ENCODE measurements at regions not wholly inside any gene's neighbourhood (a gene's known extent, or its start where the extent isn't known, plus 50 kb on each side); places are given as distances from the start of the nearest gene placed in this dataset.

DNA sequence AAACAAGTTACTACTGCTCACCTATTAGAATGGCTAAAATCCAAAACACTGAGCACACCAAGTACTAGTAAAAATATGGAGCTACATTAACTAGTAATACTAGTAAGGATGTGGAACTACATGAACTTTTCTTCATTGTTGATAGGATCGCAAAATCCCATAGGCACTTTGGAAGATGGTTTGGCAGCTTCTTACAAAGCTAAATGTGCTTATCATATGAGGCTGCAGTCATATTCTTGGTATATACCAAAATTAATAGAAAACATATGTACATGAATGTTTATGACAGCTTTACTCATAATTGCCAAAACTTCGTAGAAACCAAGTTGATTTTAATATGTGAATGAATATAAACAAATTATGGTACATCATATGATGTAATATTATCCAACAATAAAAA is 366.8 kb upstream of the KCNMB2 start:
- TF ChIP-seq POLR2A (IDR thresholded peaks at IDR 0.05): no peak
- TF ChIP-seq, protein P1, sequence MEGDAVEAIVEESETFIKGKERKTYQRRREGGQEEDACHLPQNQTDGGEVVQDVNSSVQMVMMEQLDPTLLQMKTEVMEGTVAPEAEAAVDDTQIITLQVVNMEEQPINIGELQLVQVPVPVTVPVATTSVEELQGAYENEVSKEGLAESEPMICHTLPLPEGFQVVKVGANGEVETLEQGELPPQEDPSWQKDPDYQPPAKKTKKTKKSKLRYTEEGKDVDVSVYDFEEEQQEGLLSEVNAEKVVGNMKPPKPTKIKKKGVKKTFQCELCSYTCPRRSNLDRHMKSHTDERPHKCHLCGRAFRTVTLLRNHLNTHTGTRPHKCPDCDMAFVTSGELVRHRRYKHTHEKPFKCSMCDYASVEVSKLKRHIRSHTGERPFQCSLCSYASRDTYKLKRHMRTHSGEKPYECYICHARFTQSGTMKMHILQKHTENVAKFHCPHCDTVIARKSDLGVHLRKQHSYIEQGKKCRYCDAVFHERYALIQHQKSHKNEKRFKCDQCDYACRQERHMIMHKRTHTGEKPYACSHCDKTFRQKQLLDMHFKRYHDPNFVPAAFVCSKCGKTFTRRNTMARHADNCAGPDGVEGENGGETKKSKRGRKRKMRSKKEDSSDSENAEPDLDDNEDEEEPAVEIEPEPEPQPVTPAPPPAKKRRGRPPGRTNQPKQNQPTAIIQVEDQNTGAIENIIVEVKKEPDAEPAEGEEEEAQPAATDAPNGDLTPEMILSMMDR (IDR thresholded peaks at IDR 0.05 in 4 of 5, conservative IDR thresholded peaks at IDR 0.05 in 1 of 5): no peak
- H3K9me3 ChIP-seq: no peaks in the 10 kb centered on the region
- no peak for ATAC-seq
- H3K27ac ChIP-seq: no peak overlapping the region
- no peaks in the 10 kb centered on the region for H3K27me3 ChIP-seq
- in situ Hi-C loops (cut with MboI; ENCODE audit: low sequenced_read_pairs in 4 of 4): no loop called here
- H3K36me3 ChIP-seq: no peaks in the 10 kb centered on the region
- no peak for DNase-seq
- H3K4me1 ChIP-seq: peaks cover 15 to 16% of the 10 kb centered on the region in 2 donors
- H3K4me3 ChIP-seq: no peak overlapping the region
- intact Hi-C loops (cut with DNase I; ENCODE audit: low total_unique reads): no loop called here

DNA sequence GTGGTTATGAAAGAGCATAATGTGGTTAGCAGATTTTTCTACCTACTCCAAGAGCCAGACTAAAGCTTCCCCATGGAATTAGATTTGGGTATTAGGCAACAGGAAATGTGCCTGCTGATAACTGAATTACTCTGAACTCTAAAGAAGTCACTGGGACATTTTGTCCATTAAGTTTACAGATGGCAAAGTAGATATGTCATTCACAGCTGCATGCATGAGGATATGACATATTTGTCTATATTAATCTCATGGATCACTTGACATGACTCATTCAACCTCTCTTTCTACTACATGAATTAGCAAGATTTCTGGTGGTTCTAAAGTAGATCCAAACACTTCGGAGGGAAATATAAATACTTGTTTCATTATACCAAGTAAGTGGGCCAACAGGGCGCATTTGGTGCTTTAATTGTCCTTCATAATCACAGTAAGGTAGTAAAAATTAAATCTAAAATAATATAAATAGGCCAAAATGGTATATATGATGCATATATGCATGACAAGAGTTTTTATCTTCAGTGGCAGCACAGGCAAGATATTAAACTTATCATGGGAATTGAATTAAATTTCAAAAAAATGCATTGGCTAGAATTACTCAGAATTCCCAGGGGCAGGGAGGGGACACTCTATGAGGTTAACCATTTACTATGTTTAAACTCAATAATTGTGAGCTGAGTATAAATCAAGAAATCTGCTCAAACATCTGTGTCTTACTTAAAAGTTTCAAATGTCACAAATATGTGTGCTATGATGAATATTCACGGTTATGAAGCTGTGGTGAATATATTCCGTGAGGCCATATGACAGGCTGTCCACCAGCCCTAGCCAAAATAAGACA is 365.3 kb upstream of the KCNMB2 start:
- no peaks in the 10 kb centered on the region for H3K36me3 ChIP-seq
- DNase-seq: peak in 1 of 2 donors; percentile 23
- peak overlapping the region; percentile 51 to 73 (median 56) for H3K27ac ChIP-seq
- H3K9me3 ChIP-seq: no peaks in the 10 kb centered on the region
- H3K4me3 ChIP-seq: no peak overlapping the region
- in situ Hi-C loops (cut with MboI; ENCODE audit: low sequenced_read_pairs in 4 of 4): no loop called here
- H3K27me3 ChIP-seq: no peaks in the 10 kb centered on the region
- H3K4me1 ChIP-seq: peaks cover 15 to 16% of the 10 kb centered on the region in 2 donors
- TF ChIP-seq POLR2A (IDR thresholded peaks at IDR 0.05): no peak
- TF ChIP-seq, protein P1 (IDR thresholded peaks at IDR 0.05 in 4 of 5, conservative IDR thresholded peaks at IDR 0.05 in 1 of 5): no peak
- intact Hi-C loops (cut with DNase I; ENCODE audit: low total_unique reads): loop anchor here (5.0 kb wide), 1 partner anchor 89 kb away; no protein-coding TSS in a partner anchor
- ATAC-seq: peak; percentile 100

DNA sequence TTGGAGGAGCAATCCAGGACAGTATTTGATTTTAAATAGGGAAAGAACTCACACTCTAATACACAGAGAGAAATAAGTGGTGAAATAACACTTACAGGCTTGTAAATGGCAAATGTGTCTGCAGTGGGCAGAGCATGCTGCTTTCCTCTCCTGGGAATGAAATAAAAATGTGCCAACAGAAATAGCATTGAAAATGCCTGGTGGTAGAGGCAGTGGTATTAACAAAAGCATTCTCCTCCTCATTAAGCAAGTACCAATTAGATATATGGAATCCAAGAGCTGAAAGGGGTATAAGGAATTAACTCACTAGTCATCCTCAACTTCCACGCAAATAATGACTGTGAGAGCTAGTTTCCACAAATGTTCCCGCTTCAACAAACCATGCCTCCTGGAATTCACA is 364.1 kb upstream of the KCNMB2 start:
- in situ Hi-C loops (cut with MboI; ENCODE audit: low sequenced_read_pairs in 4 of 4) (no loop called here), intact Hi-C loops (cut with DNase I; ENCODE audit: low total_unique reads) (loop anchor here (5.0 kb wide), 1 partner anchor 90 kb away; no protein-coding TSS in a partner anchor)
- no peak for ATAC-seq
- peak overlapping the region in 2 of 4 donors; percentile 14 to 73 for H3K27ac ChIP-seq
- no peaks in the 10 kb centered on the region for H3K36me3 ChIP-seq
- no peaks in the 10 kb centered on the region for H3K27me3 ChIP-seq
- H3K4me1 ChIP-seq: peaks cover 15 to 16% of the 10 kb centered on the region in 2 donors
- H3K9me3 ChIP-seq: no peaks in the 10 kb centered on the region
- TF ChIP-seq, protein P1 (IDR thresholded peaks at IDR 0.05 in 4 of 5, conservative IDR thresholded peaks at IDR 0.05 in 1 of 5): no peak
- TF ChIP-seq POLR2A (IDR thresholded peaks at IDR 0.05): no peak
- H3K4me3 ChIP-seq: no peak overlapping the region
- DNase-seq: no peak

DNA sequence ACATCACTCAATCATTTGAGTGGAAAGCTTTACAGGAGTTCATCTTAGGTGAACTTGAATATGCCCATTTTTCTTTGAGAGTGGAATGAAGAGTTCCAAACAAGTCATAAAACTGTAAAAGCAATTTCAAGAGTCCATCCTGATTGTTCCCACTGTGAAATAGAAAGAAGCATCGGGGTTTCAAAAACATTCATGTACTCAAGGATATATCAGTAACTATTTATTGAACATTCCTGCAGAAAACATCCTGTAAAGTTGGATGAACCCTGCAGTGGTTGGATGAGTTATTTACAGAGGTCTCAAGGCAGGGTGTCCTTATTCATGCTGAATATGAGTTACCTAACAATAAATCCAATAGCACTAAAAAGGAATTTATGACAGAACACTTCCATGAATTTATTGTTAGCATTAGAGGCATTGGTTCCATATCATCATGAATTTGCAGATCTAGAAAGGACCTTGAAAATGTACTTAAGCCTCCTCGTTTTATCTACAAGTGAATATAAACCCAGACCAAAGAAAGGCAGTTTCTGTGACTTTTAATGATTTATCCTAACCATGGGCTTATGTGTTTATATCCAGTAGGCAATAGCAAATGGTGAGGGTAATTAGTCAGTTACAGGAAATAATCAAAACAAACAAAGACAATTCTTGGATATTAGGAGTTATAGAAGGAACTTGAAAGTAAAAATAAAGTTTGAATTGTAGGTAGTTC is 361.9 kb upstream of the KCNMB2 start:
- no peak for DNase-seq
- Histone ChIP-seq H3K27me3 (no peaks in the 10 kb centered on the region), H3K4me3 (no peak overlapping the region), H3K4me1 (peaks cover 15 to 16% of the 10 kb centered on the region in 2 donors), H3K9me3 (no peaks in the 10 kb centered on the region), H3K27ac (no peak overlapping the region), H3K36me3 (no peaks in the 10 kb centered on the region)
- no peak for TF ChIP-seq POLR2A (IDR thresholded peaks at IDR 0.05)
- TF ChIP-seq, protein P1 (IDR thresholded peaks at IDR 0.05 in 4 of 5, conservative IDR thresholded peaks at IDR 0.05 in 1 of 5): no peak
- in situ Hi-C loops (cut with MboI; ENCODE audit: low sequenced_read_pairs in 4 of 4): no loop called here
- ATAC-seq: no peak
- intact Hi-C loops (cut with DNase I; ENCODE audit: low total_unique reads): loop anchor here (5.0 kb wide), 1 partner anchor 92 kb away; no protein-coding TSS in a partner anchor
